Breast epithelium (tissue), 3 donors: ENCODE measurements at regions not wholly inside any gene's neighbourhood (a gene's known extent, or its start where the extent isn't known, plus 50 kb on each side); places are given as distances from the start of the nearest gene placed in this dataset.

Experiments used
- CTCF ChIP-seq, 3 donors: fragments of 450-650 bp; IDR thresholded peaks; one replicate each; pipeline ENCODE4 v1.5.1; 2016 to 2017; ENCODE audit warnings: antibody characterized with exemption in 3 of 3, mild to moderate bottlenecking in 3 of 3, moderate library complexity in 3 of 3
- POLR2A ChIP-seq: fragments of 450-650 bp; IDR thresholded peaks from one replicate; pipeline ENCODE4 v1.6.1; 2016; ENCODE audit warnings: antibody characterized with exemption, mild to moderate bottlenecking, moderate library complexity

- no peak for TF ChIP-seq CTCF (IDR thresholded peaks at IDR 0.05)
- no peak for TF ChIP-seq POLR2A
Observed at GRCh38 chr2:34254272-34254878, 655.3 kb upstream of the FAM98A start.
